ENCODE measurements at regions not wholly inside any gene's neighbourhood (a gene's known extent, or its start where the extent isn't known, plus 50 kb on each side); places are given as distances from the start of the nearest gene placed in this dataset.
"Not testable (repeated sequence)": the region's sequence is repeated elsewhere in the genome, so short reads cannot be mapped to it uniquely, and the experiment has no call there.

- TF ChIP-seq, protein P1, sequence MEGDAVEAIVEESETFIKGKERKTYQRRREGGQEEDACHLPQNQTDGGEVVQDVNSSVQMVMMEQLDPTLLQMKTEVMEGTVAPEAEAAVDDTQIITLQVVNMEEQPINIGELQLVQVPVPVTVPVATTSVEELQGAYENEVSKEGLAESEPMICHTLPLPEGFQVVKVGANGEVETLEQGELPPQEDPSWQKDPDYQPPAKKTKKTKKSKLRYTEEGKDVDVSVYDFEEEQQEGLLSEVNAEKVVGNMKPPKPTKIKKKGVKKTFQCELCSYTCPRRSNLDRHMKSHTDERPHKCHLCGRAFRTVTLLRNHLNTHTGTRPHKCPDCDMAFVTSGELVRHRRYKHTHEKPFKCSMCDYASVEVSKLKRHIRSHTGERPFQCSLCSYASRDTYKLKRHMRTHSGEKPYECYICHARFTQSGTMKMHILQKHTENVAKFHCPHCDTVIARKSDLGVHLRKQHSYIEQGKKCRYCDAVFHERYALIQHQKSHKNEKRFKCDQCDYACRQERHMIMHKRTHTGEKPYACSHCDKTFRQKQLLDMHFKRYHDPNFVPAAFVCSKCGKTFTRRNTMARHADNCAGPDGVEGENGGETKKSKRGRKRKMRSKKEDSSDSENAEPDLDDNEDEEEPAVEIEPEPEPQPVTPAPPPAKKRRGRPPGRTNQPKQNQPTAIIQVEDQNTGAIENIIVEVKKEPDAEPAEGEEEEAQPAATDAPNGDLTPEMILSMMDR (IDR thresholded peaks at IDR 0.05; ENCODE audit: control extremely low read depth, extremely low read depth, low read depth, missing control alignments): no peak
- POLR2A ChIA-PET: no interaction called here
- no peak for DNase-seq (ENCODE audit: extremely low spot score)
- CTCF ChIA-PET: interaction anchor here (4.7 kb wide), 1 partner anchor 18 kb away, joined by 22 read pairs; no protein-coding TSS in a partner anchor
Measured at GRCh38 chr7:66539264-66539623, 89.4 kb upstream of the KCTD7 start.

DNA sequence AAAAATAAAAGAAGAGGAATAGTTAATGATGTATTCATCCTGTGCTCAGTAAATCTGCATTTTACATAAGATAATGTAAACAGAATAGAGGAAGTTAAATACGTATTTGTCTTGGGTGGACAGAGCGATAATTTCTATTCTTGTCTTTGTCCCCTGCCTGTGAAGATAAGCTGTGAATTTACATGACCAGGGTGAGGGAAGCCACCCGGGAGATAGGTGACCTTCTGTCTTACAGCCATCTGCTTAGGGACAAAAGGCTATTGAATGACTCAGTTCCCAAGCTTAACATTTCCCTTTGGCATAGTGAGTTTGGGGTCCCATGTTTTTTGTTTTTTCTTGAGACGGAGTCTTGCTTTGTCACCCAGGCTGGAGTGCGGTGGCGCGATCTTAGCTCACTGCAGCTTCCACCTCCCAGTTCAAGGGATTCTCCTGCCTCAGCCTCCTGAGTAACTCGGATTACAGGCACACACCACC is 88.7 kb upstream of the KCTD7 start:
- TF ChIP-seq, protein P1 (IDR thresholded peaks at IDR 0.05; ENCODE audit: control extremely low read depth, extremely low read depth, low read depth, missing control alignments): no peak
- POLR2A ChIA-PET: no interaction called here
- CTCF ChIA-PET: interaction anchor here (0.7 to 4.7 kb wide), 2 partner anchors 18 to 26 kb away, joined by 3 to 22 read pairs; no protein-coding TSS in a partner anchor
- no peak for DNase-seq (ENCODE audit: extremely low spot score)

DNA sequence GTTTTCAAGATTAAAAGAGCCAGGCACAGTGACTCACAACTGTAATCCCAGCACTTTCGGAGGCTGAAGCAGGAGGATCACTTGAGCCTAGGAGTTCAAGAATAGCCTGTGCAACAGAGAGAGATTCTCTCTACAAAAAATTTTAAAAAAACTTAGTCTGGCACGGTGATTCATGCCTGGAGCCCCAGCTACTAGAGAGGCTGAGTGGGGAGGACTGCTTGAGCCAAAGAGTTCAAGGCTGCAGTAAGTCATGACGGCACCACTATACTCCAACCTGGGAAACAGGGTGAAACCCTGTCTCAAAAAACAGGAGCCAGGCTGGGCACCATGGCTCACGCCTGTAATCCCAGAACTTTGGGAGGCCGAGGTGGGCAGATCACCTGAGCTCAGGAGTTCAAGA is 86.6 kb upstream of the KCTD7 start:
- POLR2A ChIA-PET: interaction anchor here (1.2 kb wide), 1 partner anchor 16 kb away, joined by 3 read pairs; no protein-coding TSS in a partner anchor
- TF ChIP-seq, protein P1 (IDR thresholded peaks at IDR 0.05; ENCODE audit: control extremely low read depth, extremely low read depth, low read depth, missing control alignments): no peak

GRCh38 chr7:66542528-66543269 is 86.0 kb upstream of the KCTD7 start:
- TF ChIP-seq, protein P1 (IDR thresholded peaks at IDR 0.05; ENCODE audit: control extremely low read depth, extremely low read depth, low read depth, missing control alignments): no peak
- ChIA-PET POLR2A (interaction anchor here (1.2 kb wide), 1 partner anchor 15 kb away, joined by 3 read pairs; no protein-coding TSS in a partner anchor), CTCF (no interaction called here)
- DNase-seq (ENCODE audit: extremely low spot score): no peak

More for the DNA sequence above, 86.6 kb upstream of the KCTD7 start:
- DNase-seq (ENCODE audit: extremely low spot score): no peak
- CTCF ChIA-PET: no interaction called here

DNA sequence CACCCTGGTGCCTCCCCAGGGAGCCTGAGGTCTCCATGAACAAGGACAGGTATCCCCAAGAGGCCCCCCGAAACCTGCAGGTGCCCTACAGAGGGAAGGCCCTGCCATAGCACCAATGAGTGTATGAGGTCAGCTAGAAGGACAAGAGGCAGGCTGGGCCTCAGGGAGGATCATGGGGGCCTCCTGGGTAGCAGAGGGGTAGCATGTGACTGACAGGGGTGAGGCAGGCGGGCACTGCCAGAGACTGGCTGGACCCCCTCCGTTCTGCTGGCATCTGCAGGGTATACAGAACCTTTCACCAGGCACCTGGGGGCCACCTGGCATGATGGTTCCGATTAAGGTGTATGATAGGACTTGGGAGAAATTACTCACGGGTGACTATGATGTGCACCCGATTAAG is 79.2 kb upstream of the KCTD7 start:
- TF ChIP-seq, protein P1 (IDR thresholded peaks at IDR 0.05; ENCODE audit: control extremely low read depth, extremely low read depth, low read depth, missing control alignments): no peak
- no peak for DNase-seq (ENCODE audit: extremely low spot score)
- POLR2A ChIA-PET: no interaction called here
- CTCF ChIA-PET: no interaction called here

DNA sequence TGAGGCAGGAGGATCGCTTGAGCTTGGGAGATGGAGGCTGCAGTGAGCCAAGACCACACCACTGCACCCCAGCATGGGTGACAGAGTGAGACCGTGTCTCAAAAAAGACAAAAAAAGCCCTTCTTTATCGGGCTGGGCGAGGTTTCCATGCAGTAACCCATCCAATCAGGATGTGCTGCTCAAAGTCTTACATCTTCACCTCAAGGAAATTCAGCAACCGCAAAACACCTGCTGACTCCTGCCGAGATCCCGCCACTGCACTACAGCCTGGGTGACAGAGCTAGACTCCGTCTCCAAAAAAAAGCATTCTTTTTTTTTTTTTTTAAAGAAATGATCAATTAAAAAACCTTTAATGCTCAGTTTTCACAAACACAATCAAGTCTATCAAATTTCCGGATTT is 75.7 kb upstream of the KCTD7 start:
- DNase-seq (ENCODE audit: extremely low spot score): no peak
- CTCF ChIA-PET: interaction anchor here (1.4 to 2.0 kb wide), 2 partner anchors 11 to 342 kb away, joined by 5 read pairs; no protein-coding TSS in a partner anchor
- POLR2A ChIA-PET: no interaction called here

DNA sequence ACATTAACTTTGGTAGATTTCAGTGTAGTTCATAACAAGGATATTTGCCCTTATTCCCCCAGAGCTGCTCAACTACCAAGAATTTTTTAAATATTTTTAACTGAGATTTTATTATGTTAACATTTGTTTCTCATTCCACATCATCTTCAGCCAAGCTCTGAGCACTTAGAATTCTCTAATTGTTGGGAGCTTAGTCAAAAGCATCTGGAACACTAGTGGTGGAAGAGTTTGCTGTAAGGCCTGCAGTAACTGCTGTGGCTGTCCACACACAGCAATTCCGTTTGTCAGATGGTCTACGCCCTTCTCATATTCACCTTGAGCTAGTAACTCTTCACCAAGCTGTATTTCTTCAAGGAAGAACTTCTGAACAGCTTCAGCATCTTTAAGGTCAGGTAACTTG is 75.0 kb upstream of the KCTD7 start:
- CTCF ChIA-PET: interaction anchor here (0.8 to 2.0 kb wide), 3 partner anchors 8 to 341 kb away, joined by 3 to 5 read pairs (median 5); no protein-coding TSS in a partner anchor
- POLR2A ChIA-PET; DNase-seq (ENCODE audit: extremely low spot score): not testable (repeated sequence)

More for the DNA sequence above, 75.7 kb upstream of the KCTD7 start:
- TF ChIP-seq, protein P1 (IDR thresholded peaks at IDR 0.05; ENCODE audit: control extremely low read depth, extremely low read depth, low read depth, missing control alignments): no peak

GRCh38 chr7:66554291-66554690 is 74.4 kb upstream of the KCTD7 start:
- DNase-seq (ENCODE audit: extremely low spot score); POLR2A ChIA-PET: not testable (repeated sequence)
- CTCF ChIA-PET: interaction anchor here (1.4 to 2.0 kb wide), 2 partner anchors 10 to 341 kb away, joined by 5 read pairs; no protein-coding TSS in a partner anchor

GRCh38 chr7:66554842-66555430 is 73.7 kb upstream of the KCTD7 start:
- CTCF ChIA-PET: interaction anchor here (0.9 to 3.4 kb wide), 3 partner anchors 9 to 340 kb away, joined by 3 to 15 read pairs (median 5); no protein-coding TSS in a partner anchor
- DNase-seq (ENCODE audit: extremely low spot score); POLR2A ChIA-PET: not testable (repeated sequence)
